ENCODE measurements at regions not wholly inside any gene's neighbourhood (a gene's known extent, or its start where the extent isn't known, plus 50 kb on each side); places are given as distances from the start of the nearest gene placed in this dataset.

- TF ChIP-seq CTCF (conservative IDR thresholded peaks at IDR 0.05; ENCODE audit: low read depth, low read length), result no peak
- no peak for TF ChIP-seq POLR2A (IDR thresholded peaks at IDR 0.05; ENCODE audit: low read depth, low read length)
- TF ChIP-seq RFX5 (IDR thresholded peaks at IDR 0.05; ENCODE audit: low read depth, low read length), result no peak
Observed at GRCh38 chr4:23629421-23629820, 260.4 kb downstream of the PPARGC1A start.
